ENCODE measurements at regions not wholly inside any gene's neighbourhood (a gene's known extent, or its start where the extent isn't known, plus 50 kb on each side); places are given as distances from the start of the nearest gene placed in this dataset.

DNA sequence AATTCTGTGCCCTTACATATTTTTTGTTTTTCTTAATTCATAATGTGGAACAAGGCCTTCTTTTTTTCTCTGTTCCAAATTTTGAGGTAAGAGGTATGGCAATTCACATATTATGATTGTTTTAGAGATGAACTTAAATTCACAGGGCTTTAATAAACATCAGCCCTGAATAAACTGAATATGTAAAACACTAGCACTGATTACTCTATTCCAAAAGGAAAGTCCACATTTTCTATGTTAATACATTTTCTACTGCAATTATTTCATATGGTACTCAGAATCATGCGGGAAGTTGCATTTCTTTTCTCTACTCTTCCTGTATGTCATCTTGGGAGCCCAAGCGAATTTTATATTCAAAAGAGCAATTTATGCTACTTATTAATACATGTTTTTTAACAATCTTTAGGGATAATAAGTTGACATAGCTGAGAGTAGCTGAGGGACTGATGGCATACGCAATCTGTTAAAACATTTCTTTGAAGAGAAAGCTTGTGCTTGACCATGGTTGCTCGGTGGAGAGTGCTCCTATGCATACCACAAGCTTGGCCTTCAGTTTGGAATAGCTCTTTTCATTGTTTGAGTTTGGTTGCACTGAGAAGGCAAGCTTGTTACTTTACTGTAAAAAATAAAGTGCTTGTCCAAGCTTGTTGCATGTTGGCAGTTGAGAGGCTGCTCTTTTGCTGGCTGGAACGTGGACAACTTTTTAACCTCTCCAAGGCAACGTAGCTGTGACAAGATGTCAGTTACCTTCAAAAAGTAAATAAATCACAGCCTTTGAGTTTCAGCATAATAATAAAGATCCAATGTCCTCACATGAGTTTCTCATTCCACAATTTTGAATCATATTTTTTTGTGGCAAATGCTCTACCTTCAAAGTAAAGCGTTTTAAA, 196.3 kb upstream of the SPRY1 start:
- no peak for DNase-seq (ENCODE audit: extremely low spot score)
- Histone ChIP-seq H3K27me3 (no peaks in the 10 kb centered on the region), H3K36me3 (no peaks in the 10 kb centered on the region), H3K4me3 (no peak overlapping the region), H3K4me1 (peaks cover 0 to 6% (median 4%) of the 10 kb centered on the region in 4 donors), H3K27ac (replicated peaks in 1 of 4) (no peak overlapping the region), H3K9me3 (no peaks in the 10 kb centered on the region)
- no peak for TF ChIP-seq POLR2AphosphoS5 (IDR thresholded peaks at IDR 0.05)
- TF ChIP-seq POLR2A (IDR thresholded peaks at IDR 0.05; ENCODE audit: low read depth): no peak
- TF ChIP-seq, protein P1, sequence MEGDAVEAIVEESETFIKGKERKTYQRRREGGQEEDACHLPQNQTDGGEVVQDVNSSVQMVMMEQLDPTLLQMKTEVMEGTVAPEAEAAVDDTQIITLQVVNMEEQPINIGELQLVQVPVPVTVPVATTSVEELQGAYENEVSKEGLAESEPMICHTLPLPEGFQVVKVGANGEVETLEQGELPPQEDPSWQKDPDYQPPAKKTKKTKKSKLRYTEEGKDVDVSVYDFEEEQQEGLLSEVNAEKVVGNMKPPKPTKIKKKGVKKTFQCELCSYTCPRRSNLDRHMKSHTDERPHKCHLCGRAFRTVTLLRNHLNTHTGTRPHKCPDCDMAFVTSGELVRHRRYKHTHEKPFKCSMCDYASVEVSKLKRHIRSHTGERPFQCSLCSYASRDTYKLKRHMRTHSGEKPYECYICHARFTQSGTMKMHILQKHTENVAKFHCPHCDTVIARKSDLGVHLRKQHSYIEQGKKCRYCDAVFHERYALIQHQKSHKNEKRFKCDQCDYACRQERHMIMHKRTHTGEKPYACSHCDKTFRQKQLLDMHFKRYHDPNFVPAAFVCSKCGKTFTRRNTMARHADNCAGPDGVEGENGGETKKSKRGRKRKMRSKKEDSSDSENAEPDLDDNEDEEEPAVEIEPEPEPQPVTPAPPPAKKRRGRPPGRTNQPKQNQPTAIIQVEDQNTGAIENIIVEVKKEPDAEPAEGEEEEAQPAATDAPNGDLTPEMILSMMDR (IDR thresholded peaks at IDR 0.05): no peak
- TF ChIP-seq EP300 (IDR thresholded peaks at IDR 0.05): no peak
- intact Hi-C loops (cut with DNase I): no loop called here
- WGBS: 70% methylated on average over 7 of the region's 7 CpGs

DNA sequence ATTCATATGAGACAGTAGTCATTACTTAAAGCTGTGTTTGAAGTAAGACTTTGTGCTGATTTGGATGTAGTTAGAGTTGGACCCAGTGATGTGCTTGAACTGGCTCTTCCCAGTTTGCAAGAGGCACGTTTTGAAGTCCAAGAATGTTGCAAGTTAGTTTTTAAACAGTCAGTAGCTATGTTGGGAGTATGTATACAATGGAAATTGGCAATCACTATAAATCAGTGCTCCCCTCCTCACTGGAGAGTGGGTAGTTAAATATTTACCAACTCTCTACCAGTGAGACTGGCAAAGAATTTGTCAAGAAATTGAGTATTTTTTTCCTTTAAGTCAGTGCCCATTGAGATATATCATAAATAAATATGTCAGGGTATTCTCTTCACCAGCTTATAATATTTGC, 191.9 kb upstream of the SPRY1 start:
- Histone ChIP-seq H3K9me3 (no peaks in the 10 kb centered on the region), H3K36me3 (no peaks in the 10 kb centered on the region), H3K27ac (replicated peaks in 1 of 4) (no peak overlapping the region), H3K4me1 (peaks cover 0 to 6% (median 4%) of the 10 kb centered on the region in 4 donors), H3K27me3 (no peaks in the 10 kb centered on the region), H3K4me3 (no peak overlapping the region)
- intact Hi-C loops (cut with DNase I): no loop called here
- WGBS: 0% methylated on average over 1 of the region's 1 CpG
- TF ChIP-seq POLR2AphosphoS5 (IDR thresholded peaks at IDR 0.05) (no peak), POLR2A (IDR thresholded peaks at IDR 0.05; ENCODE audit: low read depth) (no peak), EP300 (IDR thresholded peaks at IDR 0.05) (no peak)
- TF ChIP-seq, protein P1 (IDR thresholded peaks at IDR 0.05): no peak
- DNase-seq (ENCODE audit: extremely low spot score): no peak

DNA sequence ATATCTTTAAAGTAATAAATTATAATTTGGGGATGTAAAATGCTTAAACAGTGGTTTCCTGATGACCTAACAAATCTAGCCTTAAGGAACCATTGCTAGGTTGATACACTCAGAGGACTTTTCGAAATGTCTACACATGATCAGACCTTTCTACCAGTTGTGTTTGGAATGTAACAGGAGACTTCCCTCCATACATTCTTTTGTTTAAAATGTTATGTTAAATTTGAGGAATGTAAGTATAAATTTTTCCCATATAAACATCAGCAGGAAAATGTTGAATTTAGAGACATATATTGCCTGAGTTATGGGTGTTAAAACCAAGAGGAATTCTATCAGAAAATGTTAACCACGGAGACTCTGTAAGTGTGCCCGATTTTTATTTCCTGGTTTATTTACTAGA, 190.6 kb upstream of the SPRY1 start:
- Histone ChIP-seq H3K36me3 (no peaks in the 10 kb centered on the region), H3K4me3 (no peak overlapping the region), H3K4me1 (no peaks in the 10 kb centered on the region), H3K27me3 (no peaks in the 10 kb centered on the region), H3K27ac (replicated peaks in 1 of 4) (no peak overlapping the region), H3K9me3 (no peaks in the 10 kb centered on the region)
- DNase-seq (ENCODE audit: extremely low spot score): no peak
- no peak for TF ChIP-seq POLR2AphosphoS5 (IDR thresholded peaks at IDR 0.05)
- TF ChIP-seq, protein P1 (IDR thresholded peaks at IDR 0.05): no peak
- TF ChIP-seq EP300 (IDR thresholded peaks at IDR 0.05): no peak
- no peak for TF ChIP-seq POLR2A (IDR thresholded peaks at IDR 0.05; ENCODE audit: low read depth)
- intact Hi-C loops (cut with DNase I): no loop called here
- WGBS: 75% methylated on average over 3 of the region's 3 CpGs

DNA sequence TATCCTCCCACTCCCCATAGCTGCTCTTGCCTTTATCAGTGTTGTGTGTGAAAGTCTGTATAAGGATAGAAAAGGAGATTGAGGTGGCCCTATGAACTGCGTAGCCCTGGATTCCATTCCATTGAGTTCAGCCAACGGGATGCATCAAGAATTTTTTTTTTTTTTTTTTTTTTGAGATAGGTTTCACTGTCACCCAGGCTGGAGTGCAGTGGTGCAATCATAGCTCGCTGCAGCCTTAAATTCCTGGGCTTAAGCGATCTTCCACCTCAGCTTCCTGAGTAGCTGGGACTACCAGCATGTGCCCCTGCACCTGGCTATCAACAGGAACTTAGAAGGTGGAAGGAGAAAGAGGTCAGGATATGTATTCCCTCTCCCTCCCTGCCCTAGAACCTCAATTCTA, 187.2 kb upstream of the SPRY1 start:
- Histone ChIP-seq H3K27ac (replicated peaks in 1 of 4) (no peak overlapping the region), H3K4me3 (no peak overlapping the region), H3K36me3 (no peaks in the 10 kb centered on the region), H3K4me1 (no peaks in the 10 kb centered on the region), H3K27me3 (no peaks in the 10 kb centered on the region), H3K9me3 (no peaks in the 10 kb centered on the region)
- intact Hi-C loops (cut with DNase I): no loop called here
- TF ChIP-seq POLR2A (IDR thresholded peaks at IDR 0.05; ENCODE audit: low read depth) (no peak), POLR2AphosphoS5 (IDR thresholded peaks at IDR 0.05) (no peak), EP300 (IDR thresholded peaks at IDR 0.05) (no peak)
- TF ChIP-seq, protein P1 (IDR thresholded peaks at IDR 0.05): no peak
- no peak for DNase-seq (ENCODE audit: extremely low spot score)
- WGBS: 100% methylated on average over 4 of the region's 4 CpGs

Data from esophagus muscularis mucosa (tissue), 4 donors.